SK-N-SH (cell line): ENCODE measurements at regions not wholly inside any gene's neighbourhood (a gene's known extent, or its start where the extent isn't known, plus 50 kb on each side); places are given as distances from the start of the nearest gene placed in this dataset.

Source experiments
- CTCF ChIA-PET: fragments of 300-600, 350-600 bp; formaldehyde crosslinking; extraction: SDS; loops from one replicate; lab custom pipeline; 2021; lab: Yijun Ruan, JAX
- POLR2A ChIA-PET: fragments of 350-600 bp; sonication (Branson Sonifier 250); formaldehyde crosslinking; extraction: SDS; loops from one replicate; lab custom pipeline; 2020; ENCODE audit warnings: antibody characterized with exemption, inconsistent platforms; lab: Yijun Ruan, JAX
- DNase-seq: peaks from one replicate; pipeline ENCODE4 v3.0.0; 2012
- H2AFZ ChIP-seq: fragments of 200-600 bp; sonication (generic); 2 replicates; pipeline ENCODE4 v1.8.1; 2016; ENCODE audit warnings: antibody characterized with exemption, mild to moderate bottlenecking, low read depth
- H3F3A ChIP-seq: fragments of 200-600 bp; sonication (generic); replicated peaks from 2 replicates; pipeline ENCODE3; 2016; ENCODE audit warnings: antibody characterized with exemption, mild to moderate bottlenecking; ENCODE audit not compliant: insufficient read depth
- H3K27ac ChIP-seq, 2 experiments: fragments of 200-500 bp in 1 of 2; fragments of 200-600 bp in 1 of 2; sonication (Bioruptor generic) in 1 of 2; sonication (generic), shearing (Covaris generic) in 1 of 2; 2 replicates each; pipeline versions ENCODE4 v1.5.1 to v1.6.1; 2014 to 2016; ENCODE audit warnings: low read depth in 2 of 2, inconsistent platforms in 1 of 2, low read length in 1 of 2, mild to moderate bottlenecking in 1 of 2, mixed read lengths in 1 of 2
- H3K27me3 ChIP-seq: fragments of 200-600 bp; sonication (generic), shearing (Covaris generic); 2 replicates; pipeline ENCODE4 v1.6.1; 2016; ENCODE audit warnings: mixed run types; ENCODE audit not compliant: insufficient read depth
- H3K36me3 ChIP-seq, 2 experiments: fragments of 200-500 bp in 1 of 2; fragments of 200-600 bp in 1 of 2; sonication (Bioruptor generic) in 1 of 2; sonication (generic) in 1 of 2; replicated peaks in 1 of 2; 2 replicates each; pipeline versions ENCODE3 to v1.5.1; 2014 to 2016; ENCODE audit warnings: low read length in 1 of 2, mild to moderate bottlenecking in 1 of 2; ENCODE audit not compliant: insufficient read depth in 2 of 2, control insufficient read depth in 1 of 2
- H3K4me1 ChIP-seq, 2 experiments: fragments of 200-500 bp in 1 of 2; fragments of 200-600 bp in 1 of 2; sonication (Bioruptor generic) in 1 of 2; sonication (generic), shearing (Covaris generic) in 1 of 2; 2 replicates each; pipeline versions ENCODE4 v1.5.1 to v1.6.1; 2014 to 2016; ENCODE audit warnings: low read depth in 1 of 2, low read length in 1 of 2, mixed run types in 1 of 2; ENCODE audit not compliant: insufficient read depth in 2 of 2, control insufficient read depth in 1 of 2
- H3K4me2 ChIP-seq: fragments of 200-600 bp; sonication (generic), shearing (Covaris generic); 2 replicates; pipeline ENCODE4 v1.6.1; 2017; ENCODE audit warnings: mixed run types
- H3K4me3 ChIP-seq, 2 experiments: fragments of 200-500 bp in 1 of 2; fragments of 200-600 bp in 1 of 2; sonication (Bioruptor generic) in 1 of 2; sonication (generic), shearing (Covaris generic) in 1 of 2; 2 replicates each; pipeline versions ENCODE4 v1.5.1 to v1.8.1; 2014 to 2016; ENCODE audit warnings: low read depth in 2 of 2, inconsistent platforms in 1 of 2, low read length in 1 of 2, mild to moderate bottlenecking in 1 of 2, mixed read lengths in 1 of 2, moderate library complexity in 1 of 2
- H3K79me2 ChIP-seq: fragments of 200-600 bp; sonication (generic); 2 replicates; pipeline ENCODE4 v1.8.1; 2017; ENCODE audit warnings: mild to moderate bottlenecking; ENCODE audit not compliant: insufficient read depth
- H3K9ac ChIP-seq: fragments of 200-600 bp; sonication (generic); 2 replicates; pipeline ENCODE4 v1.6.1; 2017; ENCODE audit warnings: mixed run types
- H3K9me2 ChIP-seq: fragments of 200-600 bp; sonication (generic); 2 replicates; pipeline ENCODE4 v1.6.1; 2017; ENCODE audit warnings: mixed run types
- H3K9me3 ChIP-seq: fragments of 200-600 bp; sonication (generic); 2 replicates; pipeline ENCODE4 v1.6.1; 2017; ENCODE audit warnings: mixed run types, mild to moderate bottlenecking, moderate library complexity
- H4K20me1 ChIP-seq: fragments of 200-600 bp; sonication (generic); 2 replicates; pipeline ENCODE4 v1.6.1; 2017; ENCODE audit warnings: mild to moderate bottlenecking, mixed run types; ENCODE audit not compliant: insufficient read depth
- EZH2phosphoT487 ChIP-seq: fragments of 200-600 bp; sonication (generic); IDR thresholded peaks from 2 replicates; pipeline ENCODE4 v1.6.1; 2017; ENCODE audit warnings: low read depth, mixed run types, mild to moderate bottlenecking, antibody characterized with exemption, moderate library complexity, borderline replicate concordance
- GABPA ChIP-seq: IDR thresholded peaks from 2 replicates; pipeline ENCODE4 v1.4.0; 2012; ENCODE audit warnings: low read depth, mild to moderate bottlenecking
- GATA2 ChIP-seq: sonication (generic); formaldehyde crosslinking; IDR thresholded peaks from 2 replicates; pipeline ENCODE4 v1.5.0; 2020; ENCODE audit warnings: mild to moderate bottlenecking, missing genetic modification reagents
- JUND ChIP-seq: IDR thresholded peaks from 2 replicates; pipeline ENCODE4 v1.4.0; 2012
- MEF2A ChIP-seq: IDR thresholded peaks from 2 replicates; pipeline ENCODE4 v1.4.0; 2012; ENCODE audit warnings: low read depth, borderline replicate concordance
- MXI1 ChIP-seq: IDR thresholded peaks from 2 replicates; pipeline ENCODE4 v1.6.1; 2012; ENCODE audit warnings: mild to moderate bottlenecking, low read depth, low read length, improper control_type of control experiment
- NRF1 ChIP-seq: IDR thresholded peaks from 2 replicates; pipeline ENCODE4 v1.6.1; 2012; ENCODE audit warnings: low read depth, mild to moderate bottlenecking, low read length
- PBX3 ChIP-seq: IDR thresholded peaks from 2 replicates; pipeline ENCODE4; 2012
- POLR2AphosphoS5 ChIP-seq: IDR thresholded peaks from 2 replicates; pipeline ENCODE4 v1.6.1; 2012; ENCODE audit warnings: low read depth, low read length
- REST ChIP-seq: IDR thresholded peaks from 2 replicates; pipeline ENCODE4 v1.6.1; 2012; ENCODE audit warnings: mild to moderate bottlenecking, low read depth, low read length, moderate library complexity
- SIN3A ChIP-seq: IDR thresholded peaks from 2 replicates; pipeline ENCODE4 v1.6.1; 2012; ENCODE audit warnings: low read depth, mild to moderate bottlenecking, low read length, moderate library complexity, borderline replicate concordance
- TEAD4 ChIP-seq: IDR thresholded peaks from 2 replicates; pipeline ENCODE4 v1.4.0; 2012; ENCODE audit warnings: mild to moderate bottlenecking, borderline replicate concordance; ENCODE audit not compliant: insufficient read depth
- USF1 ChIP-seq: IDR thresholded peaks from 2 replicates; pipeline ENCODE4 v1.4.0; 2012; ENCODE audit warnings: low read depth, borderline replicate concordance
- USF2 ChIP-seq: fragments of 150-350 bp; IDR thresholded peaks from 2 replicates; pipeline ENCODE4 v1.6.1; 2017; ENCODE audit warnings: antibody characterized with exemption, low read length, low read depth, borderline replicate concordance
- WGBS: methylation state at CpG from one replicate; pipeline ENCODE4 v1.1.6; 2017; ENCODE audit warnings: low lambda C conversion rate; 5-methylcytosine and 5-hydroxymethylcytosine counted together

- no peak overlapping the region for H3K4me2 ChIP-seq
- DNase-seq, result no peak
- no peak for TF ChIP-seq GATA2 (CRISPR knock-in tag)
- TF ChIP-seq MXI1, result no peak
- TF ChIP-seq, all 33 proteins: peak for 0
- no peaks in the 10 kb centered on the region for H3K79me2 ChIP-seq
- no peak overlapping the region for H3K9ac ChIP-seq
- no peaks in the 10 kb centered on the region for H3K4me1 ChIP-seq
- no peaks in the 10 kb centered on the region for H3K36me3 ChIP-seq
- H3F3A ChIP-seq, result no peaks in the 10 kb centered on the region
- no peak overlapping the region for H2AFZ ChIP-seq
- 0% methylated on average over 4 of the region's 4 CpGs for WGBS
- ChIA-PET CTCF (no interaction called here), POLR2A (no interaction called here)
- H4K20me1 ChIP-seq, result no peaks in the 10 kb centered on the region
- H3K4me3 ChIP-seq, result no peak overlapping the region
- H3K9me2 ChIP-seq, result no peaks in the 10 kb centered on the region
- H3K27me3 ChIP-seq, result no peaks in the 10 kb centered on the region
- no peaks in the 10 kb centered on the region for H3K9me3 ChIP-seq
- H3K27ac ChIP-seq, result no peak overlapping the region
Observed at GRCh38 chrX:108946531-108946930, 210.2 kb upstream of the IRS4 start.

- TF ChIP-seq TEAD4 (no peak), USF2 (no peak), JUND (no peak), NRF1 (no peak), GATA2 (CRISPR knock-in tag) (no peak), MEF2A (no peak), PBX3 (no peak), USF1 (no peak), SIN3A (no peak), EZH2phosphoT487 (no peak), GABPA (no peak), REST (no peak), POLR2AphosphoS5 (no peak)
- H3K36me3 ChIP-seq, result no peaks in the 10 kb centered on the region
- H2AFZ ChIP-seq, result no peak overlapping the region
- H3K9ac ChIP-seq, result no peak overlapping the region
- no peaks in the 10 kb centered on the region for H3K79me2 ChIP-seq
- H3K27ac ChIP-seq, result no peak overlapping the region
- no peak overlapping the region for H3K4me2 ChIP-seq
- H4K20me1 ChIP-seq, result no peaks in the 10 kb centered on the region
- H3F3A ChIP-seq, result no peaks in the 10 kb centered on the region
- WGBS, result 0% methylated on average over 2 of the region's 3 CpGs
- ChIA-PET POLR2A (no interaction called here), CTCF (no interaction called here)
- no peaks in the 10 kb centered on the region for H3K9me3 ChIP-seq
- no peaks in the 10 kb centered on the region for H3K4me1 ChIP-seq
- H3K9me2 ChIP-seq, result no peaks in the 10 kb centered on the region
- no peaks in the 10 kb centered on the region for H3K27me3 ChIP-seq
- no peak overlapping the region for H3K4me3 ChIP-seq
- DNase-seq, result no peak
Observed at GRCh38 chrX:108945883-108946523, 209.6 kb upstream of the IRS4 start.
